H9 (cell line): ENCODE measurements at regions not wholly inside any gene's neighbourhood (a gene's known extent, or its start where the extent isn't known, plus 50 kb on each side); places are given as distances from the start of the nearest gene placed in this dataset.

ENCODE experiments used
- DNase-seq: peaks from one replicate; pipeline ENCODE4 v3.0.0-alpha.2; 2017
- H2AFZ ChIP-seq: one replicate; pipeline ENCODE4 v1.6.1; 2013; ENCODE audit warnings: mild to moderate bottlenecking, low read length, control low read depth, moderate library complexity
- H2AK5ac ChIP-seq: 2 replicates; pipeline ENCODE4 v1.6.1; 2013; ENCODE audit warnings: low read length, control low read depth, mixed read lengths; ENCODE audit not compliant: insufficient read length
- H2BK120ac ChIP-seq: one replicate; pipeline ENCODE4 v1.6.1; 2013; ENCODE audit warnings: low read depth, mild to moderate bottlenecking, low read length, control low read depth, inconsistent platforms; ENCODE audit not compliant: poor library complexity, severe bottlenecking
- H2BK12ac ChIP-seq: 2 replicates; pipeline ENCODE4 v1.6.1; 2013; ENCODE audit warnings: low read length, control low read depth, mixed read lengths, low read depth; ENCODE audit not compliant: insufficient read length
- H2BK15ac ChIP-seq: 2 replicates; pipeline ENCODE4 v1.6.1; 2013; ENCODE audit warnings: low read depth, low read length, control low read depth
- H2BK20ac ChIP-seq: one replicate; pipeline ENCODE4 v1.6.1; 2013; ENCODE audit warnings: low read depth, mild to moderate bottlenecking, low read length, control low read depth, inconsistent platforms; ENCODE audit not compliant: poor library complexity, severe bottlenecking
- H2BK5ac ChIP-seq: 2 replicates; pipeline ENCODE4 v1.6.1; 2013; ENCODE audit warnings: low read length, control low read depth, mixed read lengths; ENCODE audit not compliant: insufficient read length
- H3K14ac ChIP-seq: 2 replicates; pipeline ENCODE4 v1.6.1; 2013; ENCODE audit warnings: low read length, control low read depth; ENCODE audit not compliant: insufficient read depth
- H3K18ac ChIP-seq: 2 replicates; pipeline ENCODE4 v1.6.1; 2013; ENCODE audit warnings: low read depth, mild to moderate bottlenecking, mixed read lengths, low read length, control low read depth; ENCODE audit not compliant: insufficient read length
- H3K23ac ChIP-seq: 2 replicates; pipeline ENCODE4 v1.6.1; 2013; ENCODE audit warnings: low read length, control low read depth, mixed read lengths, low read depth; ENCODE audit not compliant: insufficient read length
- H3K23me2 ChIP-seq: 2 replicates; pipeline ENCODE4 v1.6.1; 2013; ENCODE audit warnings: low read depth, mild to moderate bottlenecking, mixed read lengths, low read length, control low read depth; ENCODE audit not compliant: insufficient read length, poor library complexity, severe bottlenecking
- H3K27ac ChIP-seq: 2 replicates; pipeline ENCODE4 v1.5.1; 2013; ENCODE audit warnings: low read length, control low read depth, mixed read lengths, low read depth; ENCODE audit not compliant: insufficient read length
- H3K27me3 ChIP-seq: 2 replicates; pipeline ENCODE4 v1.6.1; 2013; ENCODE audit warnings: low read length, control low read depth, inconsistent platforms; ENCODE audit not compliant: insufficient read depth
- H3K4ac ChIP-seq: 2 replicates; pipeline ENCODE4 v1.6.1; 2013; ENCODE audit warnings: low read depth, mild to moderate bottlenecking, control low read depth, inconsistent platforms, low read length, moderate library complexity
- H3K4me1 ChIP-seq: 2 replicates; pipeline ENCODE4 v1.6.1; 2013; ENCODE audit warnings: low read length, control low read depth, inconsistent platforms; ENCODE audit not compliant: insufficient read depth
- H3K4me2 ChIP-seq: 2 replicates; pipeline ENCODE4 v1.6.1; 2013; ENCODE audit warnings: low read length, control low read depth, mixed read lengths; ENCODE audit not compliant: insufficient read length, insufficient read depth
- H3K56ac ChIP-seq: 2 replicates; pipeline ENCODE4 v1.6.1; 2013; ENCODE audit warnings: low read depth, mild to moderate bottlenecking, mixed read lengths, low read length, control low read depth; ENCODE audit not compliant: insufficient read length
- H3K79me1 ChIP-seq: 2 replicates; pipeline ENCODE4 v1.6.1; 2013; ENCODE audit warnings: low read depth, mild to moderate bottlenecking, moderate library complexity, low read length, control low read depth, inconsistent platforms; ENCODE audit not compliant: insufficient read depth, poor library complexity, severe bottlenecking
- H3K79me2 ChIP-seq: 2 replicates; pipeline ENCODE4 v1.6.1; 2013; ENCODE audit warnings: low read length, control low read depth, inconsistent platforms; ENCODE audit not compliant: insufficient read depth
- H3K9ac ChIP-seq: 2 replicates; pipeline ENCODE4 v1.6.1; 2013; ENCODE audit warnings: low read length, control low read depth, mixed read lengths; ENCODE audit not compliant: insufficient read length; ENCODE audit errors: extremely low read depth
- H3K9me3 ChIP-seq: one replicate; pipeline ENCODE4 v1.6.1; 2013; ENCODE audit warnings: low read depth, low read length, inconsistent platforms; ENCODE audit not compliant: control insufficient read depth
- H3T11ph ChIP-seq: one replicate; pipeline ENCODE4 v1.6.1; 2013; ENCODE audit warnings: mild to moderate bottlenecking, low read length, control low read depth, inconsistent platforms
- H4K20me1 ChIP-seq: one replicate; pipeline ENCODE4 v1.6.1; 2013; ENCODE audit not compliant: control insufficient read depth, insufficient read length, insufficient read depth
- H4K5ac ChIP-seq: 2 replicates; pipeline ENCODE4 v1.6.1; 2013; ENCODE audit warnings: low read depth, mild to moderate bottlenecking, mixed read lengths, low read length, control low read depth; ENCODE audit not compliant: insufficient read length
- H4K8ac ChIP-seq: replicated peaks from 2 replicates; pipeline ENCODE4 v1.6.1; 2013; ENCODE audit warnings: low read length, control low read depth, mixed read lengths, low read depth; ENCODE audit not compliant: insufficient read length
- H4K91ac ChIP-seq: 2 replicates; pipeline ENCODE4 v1.6.1; 2013; ENCODE audit warnings: low read depth, mild to moderate bottlenecking, moderate library complexity, mixed read lengths, low read length, control low read depth; ENCODE audit not compliant: insufficient read length
- H3K27ac Mint-ChIP-seq, 3 experiments: 2 replicates in 2 of 3; 3 replicates in 1 of 3; pipeline ENCODE4 v1.8.0; 2020 to 2021; ENCODE audit warnings: mixed read lengths in 3 of 3, mild to moderate bottlenecking in 1 of 3, moderate library complexity in 1 of 3
- H3K27me3 Mint-ChIP-seq: 2 replicates; pipeline ENCODE4 v1.8.0; 2021; ENCODE audit warnings: low read depth, mild to moderate bottlenecking, moderate library complexity, mixed read lengths
- H3K36me3 Mint-ChIP-seq, 3 experiments: 2 replicates in 2 of 3; 3 replicates in 1 of 3; pipeline ENCODE4 v1.8.0; 2020 to 2021; ENCODE audit warnings: low read depth in 3 of 3, mixed read lengths in 3 of 3; ENCODE audit not compliant: insufficient read depth in 1 of 3
- H3K4me1 Mint-ChIP-seq, 2 experiments: 2 replicates each; pipeline ENCODE4 v1.8.0; 2020; ENCODE audit warnings: mixed read lengths in 2 of 2
- H3K4me3 Mint-ChIP-seq, 2 experiments: 2 replicates in 1 of 2; 3 replicates in 1 of 2; pipeline ENCODE4 v1.8.0; 2020 to 2021; ENCODE audit warnings: mild to moderate bottlenecking in 2 of 2, mixed read lengths in 2 of 2, moderate library complexity in 1 of 2
- H3K9me3 Mint-ChIP-seq, 2 experiments: 2 replicates in 1 of 2; 3 replicates in 1 of 2; pipeline ENCODE4 v1.8.0; 2020; ENCODE audit warnings: mild to moderate bottlenecking in 2 of 2, mixed read lengths in 2 of 2, moderate library complexity in 1 of 2
- whole genome bisulfite sequencing: extraction: QIAGEN DNeasy Blood & Tissue Kit; methylation state at CpG from one replicate; pipeline ENCODE4 v1.1.7; 2013; ENCODE audit warnings: missing lambda C conversion rate, low lambda C conversion rate, mixed read lengths; ENCODE audit not compliant: insufficient read length; ENCODE audit errors: extremely low coverage; 5-methylcytosine and 5-hydroxymethylcytosine counted together
- TF ChIP-seq, protein P1 (sequence below): fragments of 200-600 bp; sonication (generic); conservative IDR thresholded peaks from 3 replicates; pipeline ENCODE4 v1.8.0; 2021; ENCODE audit warnings: antibody characterized with exemption, mild to moderate bottlenecking

DNA sequence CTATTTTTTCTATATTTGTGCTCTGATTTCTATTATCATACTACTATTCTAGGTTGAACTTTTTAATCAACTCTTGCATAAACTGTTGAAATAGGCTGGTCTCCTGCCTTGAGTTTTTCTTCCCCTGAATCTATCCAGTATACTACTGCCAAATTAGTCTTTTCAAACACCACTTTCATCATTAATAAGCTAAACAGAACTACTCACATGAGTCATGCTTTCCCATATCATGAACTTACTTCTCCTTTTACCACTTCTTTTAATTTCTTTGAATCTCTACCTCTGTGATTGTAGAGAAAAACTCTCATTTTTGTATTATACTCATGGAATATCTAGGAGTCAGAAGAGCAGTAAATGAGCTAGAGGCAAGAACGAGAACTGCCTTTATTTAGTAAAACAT, 340.3 kb upstream of the PDE3A start:
- Histone ChIP-seq H3K18ac (no peak overlapping the region), H2BK20ac (no peak overlapping the region), H3K79me2 (no peaks in the 10 kb centered on the region), H3K14ac (no peak overlapping the region), H3K9ac (no peak overlapping the region), H2BK5ac (no peak overlapping the region), H4K5ac (no peak overlapping the region), H3K27me3 (no peaks in the 10 kb centered on the region), H3K4ac (no peak overlapping the region), H3T11ph (no peak overlapping the region), H3K79me1 (no peaks in the 10 kb centered on the region), H2BK12ac (no peak overlapping the region), H2AFZ (no peak overlapping the region), H3K4me2 (no peak overlapping the region), H3K9me3 (no peaks in the 10 kb centered on the region), H4K8ac (no peak overlapping the region), H3K27ac (no peak overlapping the region), H3K23me2 (no peaks in the 10 kb centered on the region), H2BK15ac (no peak overlapping the region), H3K4me1 (no peaks in the 10 kb centered on the region), H2BK120ac (no peak overlapping the region), H3K56ac (no peak overlapping the region), H3K23ac (no peak overlapping the region), H4K91ac (no peak overlapping the region), H4K20me1 (no peaks in the 10 kb centered on the region), H2AK5ac (no peak overlapping the region)
- Mint-ChIP-seq H3K36me3 (no peaks in the 10 kb centered on the region), H3K9me3 (no peaks in the 10 kb centered on the region), H3K27ac (no peak overlapping the region), H3K27me3 (no peaks in the 10 kb centered on the region), H3K4me1 (peaks cover 4 to 5% of the 10 kb centered on the region in 2 experiments; a peak in 3 of 4 replicates), H3K4me3 (no peak overlapping the region)
- TF ChIP-seq, protein P1, sequence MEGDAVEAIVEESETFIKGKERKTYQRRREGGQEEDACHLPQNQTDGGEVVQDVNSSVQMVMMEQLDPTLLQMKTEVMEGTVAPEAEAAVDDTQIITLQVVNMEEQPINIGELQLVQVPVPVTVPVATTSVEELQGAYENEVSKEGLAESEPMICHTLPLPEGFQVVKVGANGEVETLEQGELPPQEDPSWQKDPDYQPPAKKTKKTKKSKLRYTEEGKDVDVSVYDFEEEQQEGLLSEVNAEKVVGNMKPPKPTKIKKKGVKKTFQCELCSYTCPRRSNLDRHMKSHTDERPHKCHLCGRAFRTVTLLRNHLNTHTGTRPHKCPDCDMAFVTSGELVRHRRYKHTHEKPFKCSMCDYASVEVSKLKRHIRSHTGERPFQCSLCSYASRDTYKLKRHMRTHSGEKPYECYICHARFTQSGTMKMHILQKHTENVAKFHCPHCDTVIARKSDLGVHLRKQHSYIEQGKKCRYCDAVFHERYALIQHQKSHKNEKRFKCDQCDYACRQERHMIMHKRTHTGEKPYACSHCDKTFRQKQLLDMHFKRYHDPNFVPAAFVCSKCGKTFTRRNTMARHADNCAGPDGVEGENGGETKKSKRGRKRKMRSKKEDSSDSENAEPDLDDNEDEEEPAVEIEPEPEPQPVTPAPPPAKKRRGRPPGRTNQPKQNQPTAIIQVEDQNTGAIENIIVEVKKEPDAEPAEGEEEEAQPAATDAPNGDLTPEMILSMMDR: no peak
- no CpG with 5 or more reads among the region's 1 CpG for WGBS
- DNase-seq: no peak
